HG02973 (cell line): ENCODE measurements at regions not wholly inside any gene's neighbourhood (a gene's known extent, or its start where the extent isn't known, plus 50 kb on each side); places are given as distances from the start of the nearest gene placed in this dataset.
"Not testable (repeated sequence)": the region's sequence is repeated elsewhere in the genome, so short reads cannot be mapped to it uniquely, and the experiment has no call there.

Experiments
- ATAC-seq: cut with Tn5 transposase; IDR thresholded peaks from one replicate; pipeline ENCODE4 v1.9.1; 2021; ENCODE audit warnings: moderate library complexity; ENCODE audit not compliant: unreplicated experiment

DNA sequence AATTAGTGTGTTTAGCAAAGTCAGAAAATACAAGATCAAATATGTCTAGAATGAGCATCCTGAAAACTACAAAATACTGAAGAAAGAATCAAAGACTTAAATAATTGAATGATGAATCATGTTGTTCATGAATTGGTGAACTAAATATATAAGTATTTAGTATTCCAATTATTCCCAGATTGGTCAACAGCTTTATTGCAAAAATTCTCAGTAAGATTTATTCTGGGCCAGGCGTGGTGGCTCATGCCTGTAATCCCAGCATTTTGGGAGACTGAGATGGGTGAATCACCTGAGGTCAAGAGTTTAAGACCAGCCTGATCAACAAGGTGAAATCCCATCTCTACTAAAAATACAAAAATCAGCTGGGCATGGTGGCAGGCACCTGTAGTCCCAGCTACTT is 250.0 kb upstream of the NECTIN3 start:
- ATAC-seq = no peak

DNA sequence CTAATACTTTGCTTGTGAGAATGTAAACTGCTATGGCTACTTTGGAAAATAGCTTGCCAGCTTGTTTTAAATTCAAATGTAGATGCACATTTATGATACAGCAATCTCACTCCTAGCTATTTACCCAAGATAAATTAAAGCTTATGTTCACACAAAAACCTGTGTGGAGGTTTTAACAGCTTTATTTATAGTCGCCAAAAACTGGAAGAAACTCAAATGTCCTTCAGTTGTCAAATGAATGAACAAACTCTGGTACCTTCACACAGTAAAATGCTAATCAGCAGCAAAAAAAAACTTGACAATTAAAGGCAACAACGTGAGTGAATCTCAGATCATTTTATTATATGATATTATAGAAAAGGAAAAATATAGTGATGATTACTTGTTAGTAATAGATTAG is 248.6 kb upstream of the NECTIN3 start:
- no peak for ATAC-seq

DNA sequence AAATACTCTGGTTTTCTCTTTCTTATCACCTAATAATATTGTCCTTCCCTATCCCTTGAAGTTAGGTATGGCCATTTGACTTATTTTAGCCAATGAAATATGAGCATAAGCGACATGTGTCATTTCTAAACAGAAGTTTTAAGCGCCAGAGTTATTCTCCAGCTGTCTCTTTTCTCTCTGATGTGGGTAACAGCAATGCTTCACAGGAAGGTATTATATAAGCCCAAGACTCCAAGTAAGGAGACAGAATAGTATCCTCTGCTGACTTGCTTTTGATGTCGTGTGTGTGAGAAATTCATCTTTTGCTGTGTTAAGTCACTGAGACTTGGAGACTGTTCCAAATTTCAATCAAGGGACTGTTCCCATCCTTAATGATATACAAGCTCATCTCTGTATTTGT is 224.6 kb upstream of the NECTIN3 start:
- no peak for ATAC-seq

DNA sequence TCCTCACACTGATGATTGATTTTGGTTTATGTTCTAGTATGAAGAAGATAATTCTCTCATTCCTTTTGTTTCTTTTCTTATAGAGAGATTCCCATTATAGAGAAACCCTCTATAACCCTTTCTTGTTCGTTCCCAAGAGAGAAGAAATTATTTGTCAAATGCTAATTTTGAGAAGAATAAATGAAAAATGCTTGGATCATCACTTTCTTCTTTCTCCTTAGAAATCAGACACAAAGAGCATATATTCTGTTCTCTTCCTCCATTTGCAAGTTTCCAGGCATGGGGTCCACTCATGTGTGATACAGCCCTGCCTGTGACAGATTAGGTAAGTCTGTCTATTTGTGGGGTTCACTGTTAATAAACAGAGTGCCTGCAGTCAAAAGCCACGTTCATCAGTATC is 222.6 kb upstream of the NECTIN3 start:
- ATAC-seq = no peak

DNA sequence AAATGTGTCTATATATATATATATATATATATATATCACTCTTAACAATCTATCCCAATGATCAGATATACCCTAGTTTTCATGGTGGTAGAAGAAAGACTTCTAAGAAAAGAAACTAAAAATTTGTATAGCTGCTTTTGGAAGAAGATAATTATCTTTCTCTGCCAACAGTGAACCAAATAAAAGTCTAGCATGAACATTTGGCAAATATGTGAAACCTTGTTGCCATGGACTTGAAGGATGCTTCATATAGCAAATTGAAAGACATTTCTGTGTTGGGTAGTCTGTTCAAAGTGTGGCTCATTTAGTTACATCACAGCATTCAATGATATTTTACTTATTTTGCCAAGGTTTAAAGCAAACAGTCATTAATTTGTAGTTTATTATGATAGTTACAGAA is 219.9 kb upstream of the NECTIN3 start:
- no peak for ATAC-seq

DNA sequence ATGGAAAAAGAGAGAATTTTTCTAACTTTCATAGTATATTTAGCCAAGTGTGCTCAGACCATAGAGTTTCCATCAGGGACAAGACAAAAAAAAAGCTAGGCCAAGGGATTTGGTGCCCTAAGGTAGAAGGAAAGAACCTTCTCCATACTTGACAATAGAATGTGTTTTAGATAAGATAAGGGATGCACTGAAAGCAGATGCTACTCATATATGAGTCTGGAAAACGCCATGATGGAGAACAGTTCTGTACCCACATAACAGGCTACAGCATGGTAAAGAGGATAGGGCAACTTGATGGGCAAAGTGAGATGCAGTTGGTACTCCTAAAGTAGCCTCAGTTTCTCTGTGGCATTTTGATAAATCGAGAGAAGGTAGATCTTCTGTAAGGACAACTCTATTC is 216.4 kb upstream of the NECTIN3 start:
- ATAC-seq = no peak

DNA sequence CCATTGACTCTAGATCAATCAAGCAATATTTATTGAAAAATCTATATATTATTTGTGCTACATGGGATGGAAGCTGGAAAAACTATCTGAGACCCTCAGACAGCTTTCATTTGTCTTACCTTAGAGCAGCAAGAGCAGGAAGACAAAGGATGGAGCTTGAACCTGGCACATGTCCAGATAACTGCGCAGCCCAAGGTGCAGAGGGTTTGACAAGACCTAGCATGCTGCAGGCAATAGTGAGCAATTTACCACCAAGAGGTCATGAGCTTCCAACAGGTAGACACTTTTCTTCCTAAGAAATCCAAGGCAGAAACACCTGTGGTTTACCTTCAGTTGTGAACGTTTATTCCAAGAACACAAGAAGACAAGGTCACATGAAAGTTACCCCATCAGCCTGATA is 214.7 kb upstream of the NECTIN3 start:
- ATAC-seq = no peak

DNA sequence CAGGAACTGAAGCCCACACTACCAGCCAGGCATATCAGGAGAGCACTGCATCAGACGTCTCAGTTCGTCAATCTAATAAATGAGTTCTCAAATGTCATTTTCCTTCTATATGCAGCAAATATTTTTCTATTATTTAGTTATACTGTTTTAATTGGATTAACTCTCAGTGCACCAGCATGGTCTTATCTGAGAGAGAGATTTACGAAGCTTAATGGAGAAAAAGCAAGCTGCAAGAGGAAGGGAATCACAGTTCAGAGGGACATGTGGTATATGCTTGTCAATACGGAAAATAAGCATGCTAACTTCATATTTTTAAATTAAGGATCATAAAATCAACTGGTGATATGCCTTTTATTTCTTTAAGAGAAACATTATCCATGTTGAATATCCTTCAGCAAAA is 213.1 kb upstream of the NECTIN3 start:
- no peak for ATAC-seq

DNA sequence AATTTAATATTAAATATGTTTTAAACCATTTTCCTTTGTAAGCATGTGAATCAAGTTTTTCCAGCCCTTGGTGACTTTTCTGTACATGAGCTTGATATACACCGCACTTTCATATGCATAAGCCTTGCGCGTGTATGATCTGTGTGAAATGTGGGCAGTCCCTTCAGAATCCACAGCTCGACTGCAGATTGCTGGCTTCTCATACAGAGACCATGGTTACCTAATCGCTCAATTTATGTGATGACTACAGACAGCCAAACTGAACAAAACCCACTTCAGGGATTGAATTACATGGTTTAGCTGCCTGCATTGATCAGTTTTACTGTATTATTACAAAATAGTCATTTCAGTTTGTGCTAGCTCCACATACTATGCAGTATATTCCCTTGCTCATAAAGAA is 212.3 kb upstream of the NECTIN3 start:
- no peak for ATAC-seq

DNA sequence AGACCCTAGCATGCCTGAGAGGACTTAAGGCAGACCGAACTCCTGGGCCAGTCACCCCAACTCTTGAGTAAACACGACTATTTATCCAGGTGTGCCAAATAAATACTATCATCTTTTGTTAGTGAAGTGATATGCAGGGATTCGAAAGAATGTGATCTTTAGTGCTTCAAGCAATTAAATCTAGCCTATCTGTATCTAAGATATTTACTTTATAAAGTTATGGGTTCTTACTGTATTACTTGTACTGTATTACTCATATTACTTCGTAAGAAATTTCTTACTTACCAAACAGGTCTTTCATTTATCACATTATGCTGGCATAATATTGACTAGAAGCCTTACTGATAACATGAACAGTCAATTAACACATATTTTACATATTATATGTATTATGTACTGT is 211.6 kb upstream of the NECTIN3 start:
- ATAC-seq = no peak

DNA sequence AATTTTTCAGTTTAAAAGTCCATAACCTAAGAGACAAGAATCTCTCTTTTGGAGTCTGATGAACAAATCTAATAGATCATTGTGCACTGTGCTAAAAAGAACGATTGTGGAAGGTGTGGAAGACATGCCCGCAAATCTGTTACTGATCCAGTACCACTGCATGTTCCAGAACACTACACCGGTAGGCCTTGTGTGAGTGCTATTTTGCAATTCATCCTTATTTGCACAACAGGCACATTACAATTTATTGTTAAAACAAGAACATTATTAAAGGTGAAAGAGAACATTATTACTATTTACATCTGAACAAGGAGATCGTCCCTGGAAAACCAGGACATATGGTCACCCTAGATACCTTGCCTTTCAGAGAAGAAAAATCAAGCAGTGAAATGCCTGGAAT is 205.7 kb upstream of the NECTIN3 start:
- ATAC-seq = no peak

DNA sequence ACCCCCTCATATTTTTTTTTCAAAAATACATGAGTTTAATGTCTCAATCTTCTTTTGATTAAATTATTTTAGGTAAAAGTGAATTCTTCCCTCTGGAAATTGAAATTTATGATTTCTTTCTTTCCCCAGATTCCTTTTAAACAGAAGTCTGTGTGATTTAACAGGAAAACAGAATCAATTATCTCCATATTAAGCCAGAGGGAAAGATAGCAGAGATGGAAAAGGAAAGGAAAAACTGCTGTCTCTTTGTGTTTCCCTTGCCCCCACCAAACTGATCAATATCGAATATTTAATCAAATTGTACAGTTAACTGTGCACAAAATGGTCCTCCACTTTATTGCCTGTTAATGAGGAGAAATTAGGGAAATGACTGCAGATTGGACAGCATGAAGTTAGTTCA is 203.5 kb upstream of the NECTIN3 start:
- ATAC-seq = no peak

DNA sequence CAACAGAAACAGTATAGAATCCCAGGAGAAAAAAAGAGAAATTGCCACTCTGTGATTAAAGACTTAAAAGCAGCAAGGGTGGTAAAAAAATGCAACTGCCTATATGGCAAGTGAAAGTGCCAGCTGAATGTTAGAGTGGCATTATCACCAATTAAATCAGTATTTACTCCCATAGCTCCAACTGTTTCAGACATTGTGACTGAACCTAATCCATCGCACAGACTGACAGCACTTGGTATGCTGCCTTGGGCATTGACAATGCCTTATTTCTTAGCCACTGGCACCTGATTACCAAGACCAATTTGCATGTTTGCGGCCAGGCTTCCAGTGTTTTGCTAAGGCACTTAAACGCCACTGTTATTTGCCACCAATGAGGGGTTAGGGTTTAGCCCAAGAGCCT is 201.9 kb upstream of the NECTIN3 start:
- no peak for ATAC-seq

DNA sequence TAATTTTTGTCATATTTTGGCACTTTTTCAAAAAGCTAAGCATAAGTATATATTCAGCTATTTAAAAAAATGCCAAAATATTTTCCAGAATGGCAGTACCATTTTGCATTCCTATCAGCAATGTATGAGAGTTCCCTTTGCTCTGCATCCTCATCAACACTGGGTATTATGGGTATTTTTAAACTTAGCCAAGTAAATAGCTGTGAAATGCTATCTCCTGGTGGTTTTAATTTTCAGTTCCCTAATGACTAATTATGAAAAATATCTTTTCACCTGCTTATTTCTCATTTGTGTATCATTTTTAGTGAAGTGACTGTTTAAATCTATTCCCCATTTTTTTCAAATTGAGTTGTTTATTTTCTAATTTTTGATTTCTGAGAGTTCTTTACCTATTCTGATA is 199.7 kb upstream of the NECTIN3 start:
- ATAC-seq = no peak

DNA sequence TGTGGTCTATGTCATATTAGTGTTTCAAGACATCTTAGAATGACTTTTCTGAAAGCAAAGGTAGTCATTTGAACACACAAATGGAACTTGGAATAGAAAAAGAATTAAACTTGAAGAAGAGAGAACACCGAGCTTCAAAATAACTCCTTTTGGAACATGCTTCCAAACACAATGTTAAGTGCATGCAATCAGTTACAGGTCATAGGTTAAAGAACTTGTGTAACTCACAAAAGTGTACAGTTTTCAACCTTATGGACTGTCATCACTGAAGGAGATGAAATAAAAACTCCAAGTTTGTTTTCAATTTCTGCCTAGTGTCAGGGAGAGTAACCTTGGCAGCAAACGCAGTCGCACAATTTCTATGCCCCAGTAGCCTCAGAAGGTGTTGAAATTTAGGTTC is 192.9 kb upstream of the NECTIN3 start:
- no peak for ATAC-seq

DNA sequence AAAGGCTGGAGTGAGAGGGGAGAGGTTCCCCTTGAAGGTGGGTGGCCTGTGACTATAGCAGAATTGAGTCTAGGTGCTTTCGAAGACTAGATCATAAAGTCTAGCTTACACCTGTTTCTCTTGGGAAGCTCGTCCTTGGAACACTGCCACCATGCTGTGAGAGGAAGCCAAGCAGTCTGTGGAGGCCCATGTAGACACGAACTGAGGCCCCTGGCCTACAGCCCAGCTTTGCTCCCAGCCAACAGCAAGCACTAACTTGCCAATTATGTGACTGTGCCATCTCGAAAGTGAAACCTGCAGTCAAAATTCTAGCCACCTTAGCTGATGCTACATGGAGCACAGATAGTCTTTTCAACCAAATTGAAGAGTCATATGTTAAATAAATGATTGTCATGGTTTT is 190.5 kb upstream of the NECTIN3 start:
- ATAC-seq = peak; percentile 87

DNA sequence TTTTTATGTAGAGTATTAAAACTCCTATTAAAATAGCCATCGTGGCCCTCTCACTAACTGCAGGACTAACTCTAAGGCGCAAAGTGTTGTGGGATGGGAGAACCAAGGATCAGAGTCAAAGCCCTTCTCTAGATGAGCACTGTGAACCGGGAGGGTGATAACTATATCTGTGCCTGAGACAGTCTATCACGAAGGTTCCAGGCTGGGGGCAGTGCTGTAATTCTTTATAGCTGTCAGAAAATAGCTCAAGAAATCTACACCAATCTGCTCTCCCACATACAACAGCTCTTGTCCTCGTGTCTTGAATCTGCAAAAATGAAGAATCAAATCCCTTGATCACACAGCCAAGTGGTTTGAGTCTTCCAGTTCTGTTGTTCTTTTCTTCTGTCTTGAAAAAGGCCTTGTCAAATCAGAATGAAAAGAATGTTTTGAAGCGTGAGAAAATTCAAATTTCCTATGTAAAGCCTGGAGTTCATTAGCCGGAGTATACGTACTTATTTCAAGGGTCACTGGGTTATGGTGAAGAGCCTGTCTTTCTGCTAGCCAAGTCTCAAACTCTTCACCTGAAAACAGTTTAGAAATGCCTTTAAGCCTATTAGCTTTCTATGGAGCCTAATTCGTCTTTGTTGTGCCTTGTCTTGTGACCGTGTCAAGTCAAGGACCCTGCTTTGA is 185.3 kb upstream of the NECTIN3 start:
- no peak for ATAC-seq

DNA sequence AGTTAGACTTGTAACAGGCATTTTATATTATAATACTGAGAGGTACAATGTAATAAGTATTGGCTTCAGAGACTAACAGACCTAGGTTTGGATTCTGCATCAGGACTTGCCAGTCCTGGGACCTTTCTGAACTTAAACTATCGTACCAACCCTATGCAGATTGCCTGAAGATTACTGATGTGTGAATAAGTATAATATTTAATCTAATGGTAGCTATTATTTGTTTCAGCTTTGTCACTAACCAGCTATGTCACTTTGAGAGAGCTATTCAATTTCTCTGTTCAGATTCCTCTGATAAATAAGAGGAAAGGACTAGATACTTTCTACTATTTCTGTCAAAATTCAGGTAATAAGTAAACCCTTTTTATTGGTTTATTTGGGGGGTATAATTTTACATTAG is 184.4 kb upstream of the NECTIN3 start:
- no peak for ATAC-seq

DNA sequence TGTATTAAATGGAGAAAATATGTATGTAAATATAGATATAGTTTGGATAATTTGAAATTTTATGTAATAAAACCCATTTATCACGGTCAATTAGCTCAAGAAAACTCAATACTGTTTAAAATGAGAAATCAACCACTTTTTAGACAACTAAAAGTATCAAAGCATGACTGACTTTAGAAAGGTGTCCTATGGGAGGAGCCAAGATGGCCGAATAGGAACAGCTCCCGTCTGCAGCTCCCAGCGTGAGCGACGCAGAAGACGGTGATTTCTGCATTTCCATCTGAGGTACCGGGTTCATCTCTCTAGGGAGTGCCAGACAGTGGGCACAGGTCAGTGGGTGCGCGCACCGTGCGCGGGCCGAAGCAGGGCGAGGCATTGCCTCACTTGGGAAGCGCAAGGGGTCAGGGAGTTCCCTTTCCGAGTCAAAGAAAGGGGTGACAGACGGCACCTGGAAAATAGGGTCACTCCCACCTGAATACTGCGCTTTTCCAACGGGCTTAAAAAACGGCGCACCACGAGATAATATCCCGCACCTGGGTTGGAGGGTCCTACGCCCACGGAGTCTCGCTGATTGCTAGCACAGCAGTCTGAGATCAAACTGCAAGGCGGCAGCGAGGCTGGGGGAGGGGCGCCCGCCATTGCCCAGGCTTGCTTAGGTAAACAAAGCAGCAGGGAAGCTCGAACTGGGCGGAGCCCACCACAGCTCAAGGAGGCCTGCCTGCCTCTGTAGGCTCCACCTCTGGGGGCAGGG is 182.8 kb upstream of the NECTIN3 start:
- ATAC-seq = not testable (repeated sequence)

DNA sequence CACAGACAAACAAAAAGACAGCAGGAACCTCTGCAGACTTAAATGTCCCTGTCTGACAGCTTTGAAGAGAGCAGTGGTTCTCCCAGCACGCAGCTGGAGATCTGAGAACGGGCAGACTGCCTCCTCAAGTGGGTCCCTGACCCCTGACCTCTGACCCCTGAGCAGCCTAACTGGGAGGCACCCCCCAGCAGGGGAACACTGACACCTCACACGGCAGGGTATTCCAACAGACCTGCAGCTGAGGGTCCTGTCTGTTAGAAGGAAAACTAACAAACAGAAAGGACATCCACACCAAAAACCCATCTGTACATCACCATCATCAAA is 182.3 kb upstream of the NECTIN3 start:
- not testable (repeated sequence) for ATAC-seq

DNA sequence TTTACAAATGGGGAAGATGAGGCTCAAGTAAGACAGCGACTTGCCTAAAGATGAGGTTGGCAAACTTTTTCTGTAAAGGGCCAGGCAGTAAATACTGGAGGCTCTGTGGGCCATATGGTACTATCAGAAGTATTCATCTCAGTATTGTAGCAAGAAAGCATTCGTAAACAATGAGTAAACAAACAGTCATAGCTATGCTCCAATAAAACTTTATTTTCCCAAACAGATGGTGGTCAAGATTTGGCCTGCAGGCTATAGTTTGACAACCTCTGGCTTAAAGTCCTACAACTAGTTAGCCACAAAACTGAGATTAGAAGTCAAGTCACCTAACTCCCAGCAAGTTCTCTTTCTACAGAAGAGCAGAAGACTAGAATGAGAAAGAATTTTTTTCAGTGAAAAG is 177.0 kb upstream of the NECTIN3 start:
- no peak for ATAC-seq

DNA sequence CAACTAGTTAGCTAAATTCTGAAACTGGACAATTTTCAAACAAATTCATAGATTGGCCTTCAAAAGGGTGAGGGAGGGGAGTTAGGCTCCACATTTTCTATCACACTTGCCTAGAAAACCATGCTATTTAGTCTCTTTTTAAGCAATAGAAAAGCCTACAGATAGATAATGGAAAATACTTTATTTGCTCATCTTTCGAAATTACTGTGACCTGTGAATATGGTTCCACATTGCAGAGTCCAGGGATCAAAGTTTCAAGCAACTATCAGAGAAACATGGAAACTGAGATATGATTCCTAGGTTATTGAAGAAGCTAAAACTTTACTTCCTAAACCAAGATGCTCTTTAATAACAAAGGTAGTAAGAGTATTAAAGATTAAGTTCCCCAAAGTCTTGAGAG is 176.6 kb upstream of the NECTIN3 start:
- ATAC-seq = no peak

DNA sequence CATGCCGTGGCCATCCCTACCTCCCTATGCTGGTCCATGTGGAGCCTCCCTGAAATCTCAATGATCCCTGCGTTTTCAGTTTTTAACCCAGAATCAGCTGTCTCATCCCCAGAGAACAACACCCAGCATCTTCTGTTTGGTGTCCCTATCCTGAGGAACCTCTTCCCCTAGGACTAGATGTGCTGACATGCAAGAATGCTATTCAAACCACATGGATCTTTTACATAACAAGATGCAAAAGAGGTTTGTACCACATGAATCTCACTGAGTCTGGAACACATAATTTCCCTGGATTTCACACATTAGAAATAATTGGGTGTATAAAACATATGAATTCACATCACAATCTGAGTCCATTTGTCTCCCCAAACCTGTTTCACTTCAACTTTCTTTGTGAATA is 174.6 kb upstream of the NECTIN3 start:
- ATAC-seq = no peak
